GM12801 (cell line): ENCODE measurements at regions not wholly inside any gene's neighbourhood (a gene's known extent, or its start where the extent isn't known, plus 50 kb on each side); places are given as distances from the start of the nearest gene placed in this dataset.

Experiments
- TF ChIP-seq, protein P1 (sequence below): IDR thresholded peaks from one replicate; pipeline ENCODE4 v1.5.1; 2011; ENCODE audit warnings: control low read depth; ENCODE audit not compliant: insufficient read length; ENCODE audit errors: extremely low read depth

DNA sequence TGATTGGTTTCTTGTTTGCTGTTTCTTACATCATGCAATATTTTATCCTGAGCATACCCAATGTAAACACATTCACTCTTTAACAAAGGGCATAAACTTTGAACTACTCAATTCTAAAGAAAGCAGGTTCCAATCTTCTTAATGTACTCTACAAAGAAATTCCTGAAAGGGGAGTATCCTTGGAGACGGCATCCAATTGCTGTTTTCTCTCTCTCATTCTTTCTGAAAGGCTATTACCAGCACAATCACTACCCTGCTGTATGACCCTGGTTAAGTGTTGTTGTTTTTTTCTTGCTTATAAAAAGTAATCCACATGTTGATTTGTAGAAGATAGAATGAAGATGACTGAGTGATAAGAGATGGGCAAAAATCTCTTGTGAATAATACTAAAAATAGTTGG is 176.0 kb downstream of the ZNF365 start:
- TF ChIP-seq, protein P1, sequence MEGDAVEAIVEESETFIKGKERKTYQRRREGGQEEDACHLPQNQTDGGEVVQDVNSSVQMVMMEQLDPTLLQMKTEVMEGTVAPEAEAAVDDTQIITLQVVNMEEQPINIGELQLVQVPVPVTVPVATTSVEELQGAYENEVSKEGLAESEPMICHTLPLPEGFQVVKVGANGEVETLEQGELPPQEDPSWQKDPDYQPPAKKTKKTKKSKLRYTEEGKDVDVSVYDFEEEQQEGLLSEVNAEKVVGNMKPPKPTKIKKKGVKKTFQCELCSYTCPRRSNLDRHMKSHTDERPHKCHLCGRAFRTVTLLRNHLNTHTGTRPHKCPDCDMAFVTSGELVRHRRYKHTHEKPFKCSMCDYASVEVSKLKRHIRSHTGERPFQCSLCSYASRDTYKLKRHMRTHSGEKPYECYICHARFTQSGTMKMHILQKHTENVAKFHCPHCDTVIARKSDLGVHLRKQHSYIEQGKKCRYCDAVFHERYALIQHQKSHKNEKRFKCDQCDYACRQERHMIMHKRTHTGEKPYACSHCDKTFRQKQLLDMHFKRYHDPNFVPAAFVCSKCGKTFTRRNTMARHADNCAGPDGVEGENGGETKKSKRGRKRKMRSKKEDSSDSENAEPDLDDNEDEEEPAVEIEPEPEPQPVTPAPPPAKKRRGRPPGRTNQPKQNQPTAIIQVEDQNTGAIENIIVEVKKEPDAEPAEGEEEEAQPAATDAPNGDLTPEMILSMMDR = no peak

GRCh38 chr10:62554632-62555199 is 180.5 kb downstream of the ZNF365 start:
- TF ChIP-seq, protein P1 = no peak

GRCh38 chr10:62559481-62560200 is 185.5 kb downstream of the ZNF365 start:
- TF ChIP-seq, protein P1 = no peak

GRCh38 chr10:62560201-62560819 is 186.1 kb downstream of the ZNF365 start:
- TF ChIP-seq, protein P1 = no peak

- TF ChIP-seq, protein P1 = no peak
These were observed 187.0 kb downstream of the ZNF365 start for GRCh38 chr10:62561151-62561550.

DNA sequence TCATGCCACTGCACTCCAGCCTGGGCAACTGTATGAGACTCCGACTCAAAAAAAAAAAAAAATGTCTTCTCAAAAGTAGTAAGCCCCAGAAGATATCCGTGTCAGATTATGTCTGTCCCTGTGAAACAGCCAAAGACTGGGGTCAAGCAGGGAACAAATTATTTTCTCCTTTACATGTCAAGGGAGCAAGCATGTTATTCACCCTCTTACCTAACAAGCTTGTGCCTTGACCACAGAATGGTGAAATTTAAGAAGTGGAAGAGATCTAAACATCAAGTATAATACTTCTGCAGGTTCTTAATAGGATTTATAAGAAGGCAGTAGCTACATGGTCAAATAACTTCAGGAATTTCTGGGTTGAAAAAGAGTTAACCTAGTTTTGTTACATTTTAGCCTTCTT is 187.9 kb downstream of the ZNF365 start:
- TF ChIP-seq, protein P1 = no peak

GRCh38 chr10:62562795-62563194 is 188.6 kb downstream of the ZNF365 start:
- TF ChIP-seq, protein P1 = no peak
